ENCODE measurements at regions not wholly inside any gene's neighbourhood (a gene's known extent, or its start where the extent isn't known, plus 50 kb on each side); places are given as distances from the start of the nearest gene placed in this dataset.

DNA sequence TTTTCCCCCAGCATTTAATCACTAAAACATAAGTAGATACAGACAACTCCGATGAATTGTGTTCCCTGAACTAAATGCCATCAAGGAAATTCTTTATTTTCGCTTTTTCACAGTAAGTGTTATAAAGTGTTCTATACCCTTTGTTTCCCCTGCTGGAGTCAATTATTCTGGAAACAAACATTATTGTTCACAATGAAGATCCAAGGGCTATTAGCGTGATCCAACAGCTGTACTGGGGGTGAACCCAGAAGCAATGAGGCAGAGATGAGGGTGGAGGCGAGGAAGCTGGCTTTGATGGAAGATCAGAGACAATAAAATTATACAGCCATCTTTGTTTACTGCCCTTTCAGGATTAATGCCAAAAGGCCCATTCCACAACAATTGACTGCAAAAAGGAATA is 250.3 kb upstream of the IGF1R start:
- H3K27ac Mint-ChIP-seq, result no peak overlapping the region
- no peak overlapping the region for H3K4me3 Mint-ChIP-seq
- no peaks in the 10 kb centered on the region for H3K4me1 Mint-ChIP-seq (ENCODE audit: low read depth)
- no peak for DNase-seq (ENCODE audit: low spot score)
- H3K27me3 Mint-ChIP-seq (ENCODE audit: low read depth), result peaks cover 4% of the 10 kb centered on the region
- H3K9me3 Mint-ChIP-seq, result no peaks in the 10 kb centered on the region
- no peaks in the 10 kb centered on the region for H3K36me3 Mint-ChIP-seq (ENCODE audit: low read depth)

DNA sequence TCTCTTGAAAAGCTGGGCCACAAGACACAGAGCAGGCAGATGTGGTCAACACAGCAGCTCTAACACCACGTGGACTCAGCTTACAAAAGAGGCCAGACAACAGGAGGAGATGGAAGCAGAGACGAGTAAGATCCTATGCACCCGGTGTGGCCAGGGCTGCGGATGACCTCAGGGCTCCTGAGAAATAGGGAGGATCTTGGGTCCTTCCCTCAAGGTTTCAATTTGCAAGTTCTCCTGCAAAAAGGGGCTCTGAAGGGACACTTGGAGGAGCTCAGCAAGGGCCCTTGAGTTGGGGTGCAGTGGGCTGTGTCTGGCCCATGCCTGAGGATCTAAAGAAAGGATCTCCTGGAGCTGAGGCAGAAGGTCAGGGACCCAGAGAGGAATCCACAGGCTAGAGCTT is 249.5 kb upstream of the IGF1R start:
- peaks cover 4% of the 10 kb centered on the region for H3K27me3 Mint-ChIP-seq (ENCODE audit: low read depth)
- no peak for DNase-seq (ENCODE audit: low spot score)
- no peaks in the 10 kb centered on the region for H3K4me1 Mint-ChIP-seq (ENCODE audit: low read depth)
- no peaks in the 10 kb centered on the region for H3K36me3 Mint-ChIP-seq (ENCODE audit: low read depth)
- H3K4me3 Mint-ChIP-seq, result no peak overlapping the region
- H3K27ac Mint-ChIP-seq, result no peak overlapping the region
- H3K9me3 Mint-ChIP-seq, result no peaks in the 10 kb centered on the region

DNA sequence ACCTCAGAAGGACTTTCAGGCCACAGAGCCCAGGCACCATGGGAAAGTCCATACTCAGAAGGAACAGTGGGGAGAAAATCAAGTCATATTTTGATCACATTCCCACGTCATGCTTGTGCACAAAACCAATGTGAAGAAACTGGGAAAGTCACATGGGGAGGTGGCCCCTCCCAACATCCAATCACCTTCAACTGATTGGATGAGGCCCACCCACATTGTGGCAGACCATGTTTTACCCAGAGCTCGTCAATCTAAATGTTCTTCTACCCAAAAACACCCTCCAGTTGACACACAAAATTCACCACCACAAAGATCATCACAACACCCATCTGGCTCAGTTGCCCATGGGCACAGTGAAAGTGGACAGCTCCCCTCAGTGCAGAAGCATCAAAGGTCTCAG is 248.2 kb upstream of the IGF1R start:
- DNase-seq (ENCODE audit: low spot score), result no peak
- no peaks in the 10 kb centered on the region for H3K9me3 Mint-ChIP-seq
- peaks cover 2% of the 10 kb centered on the region for H3K27me3 Mint-ChIP-seq (ENCODE audit: low read depth)
- no peak overlapping the region for H3K4me3 Mint-ChIP-seq
- H3K36me3 Mint-ChIP-seq (ENCODE audit: low read depth), result no peaks in the 10 kb centered on the region
- no peaks in the 10 kb centered on the region for H3K4me1 Mint-ChIP-seq (ENCODE audit: low read depth)
- no peak overlapping the region for H3K27ac Mint-ChIP-seq

DNA sequence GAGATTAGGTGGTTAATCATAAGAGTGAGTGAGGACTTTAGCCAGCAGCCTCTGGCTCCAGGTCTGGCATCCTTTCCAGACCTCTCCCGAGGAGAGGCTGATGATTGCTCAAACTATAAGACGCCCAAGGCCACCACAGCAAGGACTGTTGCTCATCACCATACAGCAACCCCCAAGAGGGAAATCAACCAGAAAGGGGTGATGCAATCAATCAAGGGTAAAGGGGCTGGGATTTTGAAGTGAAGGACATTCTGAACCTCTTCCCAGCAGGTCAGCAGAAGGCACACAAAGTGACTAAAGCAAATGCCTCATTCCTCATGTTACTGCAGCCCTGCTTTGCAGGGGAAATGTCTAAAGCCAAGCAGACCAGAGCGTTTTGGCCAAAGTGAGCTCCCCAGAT is 247.3 kb upstream of the IGF1R start:
- DNase-seq (ENCODE audit: low spot score), result no peak
- Mint-ChIP-seq H3K27ac (no peak overlapping the region), H3K36me3 (ENCODE audit: low read depth) (no peaks in the 10 kb centered on the region), H3K4me3 (no peak overlapping the region), H3K27me3 (ENCODE audit: low read depth) (peaks cover 2% of the 10 kb centered on the region), H3K9me3 (no peaks in the 10 kb centered on the region), H3K4me1 (ENCODE audit: low read depth) (no peaks in the 10 kb centered on the region)

DNA sequence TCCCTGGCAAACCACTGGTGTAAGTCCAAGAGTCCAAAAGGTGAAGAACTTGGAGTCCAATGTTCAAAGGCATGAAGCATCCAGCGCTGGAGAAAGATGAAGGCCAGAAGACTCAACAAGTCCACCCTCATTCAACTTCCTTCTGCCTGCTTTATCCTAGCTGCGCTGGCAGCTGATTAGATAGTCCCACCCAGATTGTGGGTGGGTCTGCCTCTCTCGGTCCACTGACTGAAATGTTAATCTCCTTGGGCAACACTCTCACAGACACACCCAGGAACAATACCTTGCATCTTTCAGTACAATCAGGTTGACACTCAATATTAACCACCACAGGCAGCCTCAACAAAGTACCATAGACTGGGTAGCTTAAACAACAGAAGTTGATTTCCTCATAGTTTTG is 245.9 kb upstream of the IGF1R start:
- peaks cover 2% of the 10 kb centered on the region for H3K27me3 Mint-ChIP-seq (ENCODE audit: low read depth)
- no peak overlapping the region for H3K4me3 Mint-ChIP-seq
- H3K36me3 Mint-ChIP-seq (ENCODE audit: low read depth), result no peaks in the 10 kb centered on the region
- no peak for DNase-seq (ENCODE audit: low spot score)
- H3K9me3 Mint-ChIP-seq, result no peaks in the 10 kb centered on the region
- H3K4me1 Mint-ChIP-seq (ENCODE audit: low read depth), result no peaks in the 10 kb centered on the region
- no peak overlapping the region for H3K27ac Mint-ChIP-seq

DNA sequence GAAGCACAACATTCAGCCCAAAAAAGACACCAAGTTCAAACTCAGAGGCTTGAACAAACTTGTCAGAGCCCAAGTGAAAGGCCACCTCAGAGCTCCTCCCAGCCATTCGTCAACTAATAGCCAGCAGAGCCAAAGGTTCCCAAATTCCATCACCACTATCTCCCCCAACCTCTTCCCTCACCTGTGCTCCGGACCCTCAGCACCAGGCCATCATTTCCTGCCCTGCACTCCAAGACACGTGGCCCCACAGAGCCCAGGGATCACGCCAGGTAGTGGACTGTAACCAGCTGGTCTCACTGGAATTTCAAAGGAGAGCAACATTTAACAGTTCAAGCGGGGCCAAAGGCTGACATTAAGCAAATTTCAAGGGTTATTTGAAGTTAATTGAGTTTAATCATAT is 245.2 kb upstream of the IGF1R start:
- Mint-ChIP-seq H3K9me3 (no peaks in the 10 kb centered on the region), H3K4me1 (ENCODE audit: low read depth) (no peaks in the 10 kb centered on the region), H3K27ac (no peak overlapping the region), H3K4me3 (no peak overlapping the region), H3K36me3 (ENCODE audit: low read depth) (no peaks in the 10 kb centered on the region), H3K27me3 (ENCODE audit: low read depth) (peaks cover 2% of the 10 kb centered on the region)
- DNase-seq (ENCODE audit: low spot score), result no peak

DNA sequence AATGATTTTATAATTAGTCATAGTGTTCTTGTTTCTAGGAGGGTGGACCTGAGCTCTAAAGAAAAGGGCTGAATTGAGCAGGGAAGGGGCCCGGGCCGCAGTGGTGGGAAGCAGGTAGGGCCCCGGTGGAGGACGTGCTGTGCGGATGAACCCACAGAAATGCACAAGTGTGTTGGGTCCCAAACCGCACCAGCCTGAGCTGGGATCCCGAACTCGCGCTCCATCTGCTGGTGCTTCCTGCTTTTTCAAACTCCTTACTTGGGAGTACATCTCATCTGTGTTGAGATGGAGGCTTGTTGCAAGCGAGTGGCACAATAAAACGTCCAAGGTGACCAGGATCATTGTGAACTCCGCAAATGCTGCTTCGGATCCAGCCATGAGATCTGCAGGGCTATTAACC is 244.8 kb upstream of the IGF1R start:
- no peaks in the 10 kb centered on the region for H3K9me3 Mint-ChIP-seq
- H3K4me1 Mint-ChIP-seq (ENCODE audit: low read depth), result no peaks in the 10 kb centered on the region
- no peak overlapping the region for H3K4me3 Mint-ChIP-seq
- H3K27me3 Mint-ChIP-seq (ENCODE audit: low read depth), result peaks cover 2% of the 10 kb centered on the region
- no peak for DNase-seq (ENCODE audit: low spot score)
- H3K36me3 Mint-ChIP-seq (ENCODE audit: low read depth), result no peaks in the 10 kb centered on the region
- no peak overlapping the region for H3K27ac Mint-ChIP-seq

DNA sequence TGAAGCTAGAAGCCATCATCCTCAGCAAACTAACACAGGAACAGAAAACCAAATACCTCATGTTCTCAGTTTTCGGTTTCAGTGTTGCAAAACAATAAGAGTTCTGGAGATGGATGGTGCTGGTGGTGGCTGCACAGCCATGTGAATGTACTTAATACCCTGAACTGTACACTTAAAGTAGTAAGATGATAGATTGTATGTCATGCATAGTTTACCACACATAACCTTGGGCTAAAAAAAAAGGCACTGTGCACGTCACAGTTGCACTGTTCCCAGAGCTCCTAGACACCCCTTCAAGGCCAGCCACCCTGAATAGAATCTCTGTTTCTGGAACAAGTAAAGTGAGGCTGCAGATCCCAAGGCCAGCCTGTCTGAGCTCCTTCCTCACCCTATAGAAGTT is 243.3 kb upstream of the IGF1R start:
- H3K36me3 Mint-ChIP-seq (ENCODE audit: low read depth), result no peaks in the 10 kb centered on the region
- no peaks in the 10 kb centered on the region for H3K27me3 Mint-ChIP-seq (ENCODE audit: low read depth)
- no peak overlapping the region for H3K4me3 Mint-ChIP-seq
- DNase-seq (ENCODE audit: low spot score), result no peak
- no peak overlapping the region for H3K27ac Mint-ChIP-seq
- H3K9me3 Mint-ChIP-seq, result no peaks in the 10 kb centered on the region
- H3K4me1 Mint-ChIP-seq (ENCODE audit: low read depth), result no peaks in the 10 kb centered on the region

DNA sequence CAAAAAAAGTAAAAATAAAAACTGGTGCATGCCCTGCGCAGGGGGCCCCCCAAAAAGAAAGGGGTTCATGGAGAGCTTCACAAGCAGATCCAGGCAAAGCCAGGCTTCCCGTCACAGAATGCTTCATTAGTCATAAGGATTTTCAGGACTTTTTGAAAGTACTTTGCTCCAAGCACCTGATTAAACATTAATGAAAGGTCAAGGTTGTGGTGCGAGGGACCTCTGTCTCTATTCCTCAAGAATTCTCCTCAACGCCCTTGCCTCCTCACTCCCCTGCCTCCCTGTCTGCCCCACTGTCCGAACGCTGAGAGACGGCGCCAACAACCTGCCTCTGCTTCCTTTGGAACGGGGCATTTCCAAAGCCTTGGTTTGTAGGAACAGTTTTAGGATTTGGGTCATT is 240.1 kb upstream of the IGF1R start:
- H3K27ac Mint-ChIP-seq, result no peak overlapping the region
- H3K4me3 Mint-ChIP-seq, result no peak overlapping the region
- no peaks in the 10 kb centered on the region for H3K4me1 Mint-ChIP-seq (ENCODE audit: low read depth)

DNA sequence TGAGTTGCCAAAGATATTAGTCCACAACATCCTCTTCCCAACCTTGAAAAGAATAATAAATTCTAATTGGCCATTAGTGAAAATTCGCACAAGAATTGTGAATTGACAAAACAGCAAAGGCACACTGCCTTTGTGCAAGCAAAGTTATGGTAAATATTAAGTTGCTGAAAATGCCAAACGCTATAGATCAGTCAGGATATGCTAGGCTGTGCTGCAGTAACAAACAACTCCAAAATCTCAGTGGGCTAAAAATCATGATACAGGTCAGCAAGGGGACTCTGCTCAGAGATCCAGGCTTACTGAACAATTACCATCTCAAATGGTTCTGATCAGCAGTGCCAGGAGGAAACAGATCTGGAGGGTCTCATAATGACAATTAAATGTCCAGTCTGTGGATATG is 238.0 kb upstream of the IGF1R start:
- H3K4me1 Mint-ChIP-seq (ENCODE audit: low read depth), result no peaks in the 10 kb centered on the region
- H3K27ac Mint-ChIP-seq, result no peak overlapping the region
- H3K9me3 Mint-ChIP-seq, result no peaks in the 10 kb centered on the region
- DNase-seq (ENCODE audit: low spot score), result no peak
- H3K36me3 Mint-ChIP-seq (ENCODE audit: low read depth), result no peaks in the 10 kb centered on the region
- no peak overlapping the region for H3K4me3 Mint-ChIP-seq
- H3K27me3 Mint-ChIP-seq (ENCODE audit: low read depth), result no peaks in the 10 kb centered on the region

More for the DNA sequence above, 240.1 kb upstream of the IGF1R start:
- Mint-ChIP-seq H3K9me3 (no peaks in the 10 kb centered on the region), H3K27me3 (ENCODE audit: low read depth) (no peaks in the 10 kb centered on the region), H3K36me3 (ENCODE audit: low read depth) (no peaks in the 10 kb centered on the region)
- DNase-seq (ENCODE audit: low spot score), result no peak

DNA sequence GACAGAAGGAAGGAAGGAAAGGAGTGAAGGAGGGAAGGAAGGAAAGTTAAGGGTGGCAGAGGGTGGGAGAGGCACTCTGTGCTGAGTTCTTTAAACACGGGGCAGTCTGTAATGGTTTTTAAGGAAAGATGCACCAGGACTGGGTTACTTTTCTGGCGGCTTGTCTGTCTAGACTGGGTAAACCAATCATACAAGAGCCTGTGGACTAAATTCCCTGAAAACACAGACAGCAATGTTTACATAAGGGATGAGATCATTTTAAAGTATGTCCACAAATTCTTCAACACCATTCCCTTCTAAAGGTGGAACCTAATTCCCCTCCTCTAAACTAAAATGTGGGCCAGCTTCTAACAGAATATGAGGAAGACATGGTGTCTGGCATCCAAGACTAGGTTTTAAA is 235.5 kb upstream of the IGF1R start:
- Mint-ChIP-seq H3K4me1 (ENCODE audit: low read depth) (no peaks in the 10 kb centered on the region), H3K9me3 (no peaks in the 10 kb centered on the region), H3K36me3 (ENCODE audit: low read depth) (no peaks in the 10 kb centered on the region), H3K27ac (no peak overlapping the region), H3K4me3 (no peak overlapping the region), H3K27me3 (ENCODE audit: low read depth) (no peaks in the 10 kb centered on the region)
- DNase-seq (ENCODE audit: low spot score), result no peak

DNA sequence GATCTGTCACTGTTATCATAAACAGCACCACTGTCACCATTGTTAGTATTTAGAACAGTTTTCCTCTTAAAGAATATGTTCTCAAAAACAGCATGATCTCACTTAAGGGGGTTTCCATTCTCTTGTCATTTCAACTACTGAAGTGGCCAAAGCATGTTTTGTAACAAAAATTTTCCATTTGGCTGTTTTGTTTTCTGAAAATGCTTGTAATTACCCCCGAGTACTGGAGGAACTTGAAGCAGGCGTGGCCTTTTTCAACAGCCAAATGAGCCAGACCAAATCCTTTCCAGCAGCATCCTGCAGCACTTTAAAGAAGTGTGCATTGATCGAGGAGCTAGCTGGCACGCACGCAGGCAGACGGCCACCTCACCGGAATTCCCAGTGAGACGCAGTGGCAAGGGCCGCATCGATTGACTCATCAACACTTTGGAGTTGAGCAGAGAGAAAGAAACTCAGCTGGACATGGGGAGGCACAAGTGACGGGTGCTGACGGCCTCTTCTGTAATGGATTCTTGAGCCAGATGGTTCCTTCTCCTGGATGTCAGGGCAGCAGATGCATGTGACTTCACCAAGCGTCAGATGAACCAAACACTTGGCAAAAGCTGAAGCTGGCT is 234.3 kb upstream of the IGF1R start:
- H3K9me3 Mint-ChIP-seq, result no peaks in the 10 kb centered on the region
- DNase-seq (ENCODE audit: low spot score), result no peak
- H3K27me3 Mint-ChIP-seq (ENCODE audit: low read depth), result peaks cover 3% of the 10 kb centered on the region
- H3K4me1 Mint-ChIP-seq (ENCODE audit: low read depth), result no peaks in the 10 kb centered on the region
- no peak overlapping the region for H3K27ac Mint-ChIP-seq
- H3K36me3 Mint-ChIP-seq (ENCODE audit: low read depth), result no peaks in the 10 kb centered on the region
- H3K4me3 Mint-ChIP-seq, result no peak overlapping the region

DNA sequence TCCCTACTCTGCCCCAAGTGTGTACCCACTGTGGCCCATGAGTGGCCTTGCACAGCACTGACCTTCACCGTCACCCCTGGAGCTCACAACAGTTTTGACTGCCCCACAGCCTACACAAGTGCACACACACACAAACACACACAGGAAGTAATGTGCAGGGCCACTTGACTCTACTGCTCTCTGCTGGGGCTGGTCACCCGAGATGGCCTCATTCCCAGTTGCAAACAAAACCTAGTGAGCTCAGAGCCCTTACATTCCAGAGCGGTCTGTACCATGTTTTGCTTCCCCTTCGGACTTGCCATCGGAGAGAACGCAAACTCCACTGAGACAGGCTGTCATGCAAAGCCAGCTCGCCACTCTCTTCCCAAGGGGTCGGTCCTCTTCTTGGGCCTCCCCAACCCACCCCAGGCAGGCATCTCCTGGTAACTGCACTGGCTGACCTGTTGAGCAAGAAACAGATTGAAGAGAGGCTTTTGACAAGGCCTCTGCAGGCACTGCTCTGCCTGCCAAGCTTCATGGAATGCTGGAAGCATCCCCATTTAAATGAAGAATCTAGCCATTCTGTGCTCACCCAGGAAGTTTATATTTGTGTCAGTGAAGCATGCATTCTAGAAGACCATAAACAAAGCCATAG is 232.0 kb upstream of the IGF1R start:
- Mint-ChIP-seq H3K27me3 (ENCODE audit: low read depth) (peaks cover 17% of the 10 kb centered on the region), H3K9me3 (no peaks in the 10 kb centered on the region), H3K36me3 (ENCODE audit: low read depth) (no peaks in the 10 kb centered on the region), H3K27ac (no peak overlapping the region), H3K4me1 (ENCODE audit: low read depth) (no peaks in the 10 kb centered on the region), H3K4me3 (no peak overlapping the region)
- DNase-seq (ENCODE audit: low spot score), result no peak

DNA sequence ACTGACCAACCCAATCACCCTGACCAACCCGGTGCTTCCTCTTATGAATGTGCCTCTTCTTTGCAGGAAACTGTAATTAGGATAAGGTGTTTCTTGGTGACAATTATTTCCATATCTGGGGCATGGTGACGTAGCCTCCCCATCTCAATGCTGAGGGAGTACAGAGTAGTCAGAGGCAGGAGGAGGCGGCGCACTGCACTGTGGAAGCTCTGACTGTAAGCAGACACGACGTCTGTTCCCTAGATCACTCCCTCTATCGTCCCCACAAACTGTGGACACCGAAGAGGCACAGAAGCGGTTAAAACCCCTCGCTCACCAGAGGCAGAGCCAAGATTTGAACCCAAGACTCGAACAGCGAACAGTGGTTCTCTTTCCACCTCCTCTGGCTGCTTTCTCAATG is 231.0 kb upstream of the IGF1R start:
- Mint-ChIP-seq H3K27me3 (ENCODE audit: low read depth) (peaks cover 25% of the 10 kb centered on the region), H3K9me3 (no peaks in the 10 kb centered on the region), H3K36me3 (ENCODE audit: low read depth) (no peaks in the 10 kb centered on the region), H3K4me3 (no peak overlapping the region), H3K27ac (no peak overlapping the region), H3K4me1 (ENCODE audit: low read depth) (no peaks in the 10 kb centered on the region)
- no peak for DNase-seq (ENCODE audit: low spot score)

DNA sequence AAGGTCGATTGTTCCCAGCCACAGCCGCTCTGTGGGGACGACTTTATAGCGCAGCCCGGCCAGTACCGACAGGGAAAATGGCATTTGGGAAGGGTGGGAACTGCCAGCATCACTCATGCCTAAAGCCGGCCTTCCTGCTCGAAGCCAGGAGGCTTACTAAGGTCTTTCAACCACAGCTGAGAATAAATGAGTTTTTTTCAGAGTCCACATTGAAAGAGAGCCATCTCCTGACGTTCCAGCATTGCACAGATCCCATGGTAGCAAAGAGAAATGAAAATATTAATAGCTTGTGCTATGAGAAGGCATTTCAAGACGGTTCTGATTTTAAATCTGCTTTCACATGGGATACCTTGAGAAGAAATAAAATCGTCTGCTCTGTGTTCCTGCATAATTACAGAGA is 230.2 kb upstream of the IGF1R start:
- H3K27me3 Mint-ChIP-seq (ENCODE audit: low read depth), result peaks cover 32% of the 10 kb centered on the region
- no peaks in the 10 kb centered on the region for H3K9me3 Mint-ChIP-seq
- H3K36me3 Mint-ChIP-seq (ENCODE audit: low read depth), result no peaks in the 10 kb centered on the region
- H3K27ac Mint-ChIP-seq, result no peak overlapping the region
- DNase-seq (ENCODE audit: low spot score), result no peak
- no peak overlapping the region for H3K4me3 Mint-ChIP-seq
- no peaks in the 10 kb centered on the region for H3K4me1 Mint-ChIP-seq (ENCODE audit: low read depth)

Data from T-helper 2 cell treated with Interferon-gamma antibody and Interleukin-4, amounts not matched to agents 5 μg/mL and 100 μg/mL, for 36 hours (primary cell).